ENCODE measurements at regions not wholly inside any gene's neighbourhood (a gene's known extent, or its start where the extent isn't known, plus 50 kb on each side); places are given as distances from the start of the nearest gene placed in this dataset.

GRCh38 chr21:25025596-25025995 is 581.7 kb downstream of the MRPL39 start:
- DNase-seq (ENCODE audit: low read depth, low spot score) (no peak), FAIRE-seq (no peak)
- Histone ChIP-seq H3K27me3 (ENCODE audit: control insufficient read depth in 2 of 2, insufficient read depth in 2 of 2, low read length in 2 of 2) (no peaks in the 10 kb centered on the region), H4K20me1 (replicated peaks; ENCODE audit: control insufficient read depth, extremely low read depth, insufficient read depth, low read length) (no peaks in the 10 kb centered on the region), H3K4me3 (replicated peaks in 1 of 3; ENCODE audit: insufficient read depth in 1 of 3, low read depth in 1 of 3, low read length in 3 of 3) (no peak overlapping the region), H3K9me1 (replicated peaks; ENCODE audit: control insufficient read depth, extremely low read depth, insufficient read depth, low read length) (no peaks in the 10 kb centered on the region), H3K9me3 (replicated peaks; ENCODE audit: control insufficient read depth, insufficient read depth, low read length) (peaks cover 10% of the 10 kb centered on the region), H2AFZ (ENCODE audit: low read depth, low read length) (no peak overlapping the region), H3K4me2 (ENCODE audit: insufficient read depth, low read length) (no peak overlapping the region), H3K36me3 (ENCODE audit: control insufficient read depth in 2 of 2, extremely low read depth in 1 of 2, insufficient read depth in 2 of 2, low read length in 2 of 2) (no peaks in the 10 kb centered on the region), H3K9ac (replicated peaks; ENCODE audit: extremely low read depth, insufficient read depth, low read length) (no peak overlapping the region), H3K79me2 (ENCODE audit: control insufficient read depth, insufficient read depth, low read length) (no peaks in the 10 kb centered on the region), H3K27ac (ENCODE audit: insufficient read depth, low read depth, low read length) (no peak overlapping the region), H3K4me1 (ENCODE audit: control insufficient read depth, extremely low read depth, insufficient read depth, low read length) (no peaks in the 10 kb centered on the region)
- CTCF ChIA-PET: no interaction called here
- BruUV-seq (replicated peaks): no TSS peak
- POLR2A ChIA-PET: no interaction called here
- intact Hi-C loops (cut with micrococcal nuclease): no loop called here
- TF ChIP-seq MAX (IDR thresholded peaks at IDR 0.05; ENCODE audit: insufficient read depth, insufficient read length) (no peak), EZH2 (IDR thresholded peaks at IDR 0.05; ENCODE audit: borderline replicate concordance, low read depth, low read length, severe bottlenecking) (no peak), FOS (IDR thresholded peaks at IDR 0.05; ENCODE audit: borderline replicate concordance, insufficient read depth, low read length) (no peak), MYC (IDR thresholded peaks at IDR 0.05; ENCODE audit: low read depth, low read length) (no peak), POLR2A (IDR thresholded peaks at IDR 0.05; ENCODE audit: low read depth, low read length) (no peak), JUN (IDR thresholded peaks at IDR 0.05; ENCODE audit: borderline replicate concordance, insufficient read depth, insufficient read length, low read depth) (no peak), CTCF (IDR thresholded peaks at IDR 0.05; ENCODE audit: extremely low read depth in 1 of 2, insufficient read depth in 1 of 2, low read depth in 1 of 2, low read length in 2 of 2) (no peak), GATA2 (IDR thresholded peaks at IDR 0.05; ENCODE audit: insufficient read depth, insufficient read length, low read depth, low read length) (no peak), POLR2AphosphoS5 (IDR thresholded peaks at IDR 0.05; ENCODE audit: insufficient read depth, low read depth, low read length) (no peak)
- dilution Hi-C loops (cut with MboI; ENCODE audit: extremely low pct_ligation_motif_present, low sequenced_read_pairs): no loop called here

Data from endothelial cell of umbilical vein (primary cell).